ENCODE measurements at regions not wholly inside any gene's neighbourhood (a gene's known extent, or its start where the extent isn't known, plus 50 kb on each side); places are given as distances from the start of the nearest gene placed in this dataset.

DNA sequence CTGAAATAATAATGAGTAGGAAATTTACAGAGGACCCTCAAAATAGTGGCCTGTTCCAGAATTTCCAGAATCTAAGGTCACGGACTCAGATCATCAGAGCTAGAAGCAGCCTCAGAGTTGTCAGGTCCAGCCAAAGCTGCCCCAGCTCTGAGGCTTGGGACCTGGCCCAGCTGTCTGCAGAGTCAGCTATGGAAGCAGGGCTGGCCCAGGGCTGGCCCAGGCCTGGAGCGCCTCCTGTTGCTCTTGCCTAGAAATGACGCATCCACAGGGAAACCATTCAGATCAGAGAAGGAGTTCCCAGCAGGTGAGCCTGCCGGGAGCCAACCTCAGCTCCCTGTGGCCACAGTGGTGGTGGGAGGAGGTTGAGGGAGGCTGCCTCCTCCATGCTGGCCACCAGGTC is 106.7 kb upstream of the ARL4C start:
- H3K36me3 Mint-ChIP-seq (ENCODE audit: insufficient read depth): no peaks in the 10 kb centered on the region
- H3K27me3 Mint-ChIP-seq: peaks cover 4% of the 10 kb centered on the region
- no peak overlapping the region for H3K27ac Mint-ChIP-seq
- H3K4me3 Mint-ChIP-seq (ENCODE audit: low read depth): no peak overlapping the region
- no peaks in the 10 kb centered on the region for H3K9me3 Mint-ChIP-seq (ENCODE audit: low read depth)
- H3K4me1 Mint-ChIP-seq (ENCODE audit: low read depth): no peaks in the 10 kb centered on the region
- no peak for TF ChIP-seq CTCF (IDR thresholded peaks at IDR 0.05; ENCODE audit: unreplicated experiment)
- no peak for DNase-seq (ENCODE audit: low spot score, unreplicated experiment)

DNA sequence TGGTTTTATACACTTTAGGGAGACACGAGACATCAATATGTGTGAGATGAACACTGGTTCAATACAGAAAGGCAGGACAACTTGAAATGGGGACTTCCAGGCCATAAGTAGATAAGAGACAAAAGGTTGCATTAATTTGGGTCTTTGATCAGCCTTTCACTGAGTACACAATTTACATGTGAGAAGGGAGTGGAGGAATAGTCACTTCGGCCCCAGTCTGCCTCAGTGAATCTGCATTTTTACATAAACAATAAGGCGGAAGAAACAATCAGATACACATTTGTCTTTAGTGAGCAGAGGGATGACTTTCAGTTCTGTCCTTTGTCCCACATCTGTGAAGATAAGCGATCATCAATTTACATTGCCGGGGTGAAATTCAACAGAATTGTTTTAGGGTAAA is 104.3 kb upstream of the ARL4C start:
- Mint-ChIP-seq H3K4me1 (ENCODE audit: low read depth) (no peaks in the 10 kb centered on the region), H3K27ac (no peak overlapping the region), H3K9me3 (ENCODE audit: low read depth) (no peaks in the 10 kb centered on the region), H3K36me3 (ENCODE audit: insufficient read depth) (no peaks in the 10 kb centered on the region), H3K27me3 (peaks cover 4% of the 10 kb centered on the region), H3K4me3 (ENCODE audit: low read depth) (no peak overlapping the region)
- TF ChIP-seq CTCF (IDR thresholded peaks at IDR 0.05; ENCODE audit: unreplicated experiment): no peak
- no peak for DNase-seq (ENCODE audit: low spot score, unreplicated experiment)

- no peak overlapping the region for H3K27ac Mint-ChIP-seq
- H3K9me3 Mint-ChIP-seq (ENCODE audit: low read depth): no peaks in the 10 kb centered on the region
- no peaks in the 10 kb centered on the region for H3K27me3 Mint-ChIP-seq
- H3K36me3 Mint-ChIP-seq (ENCODE audit: insufficient read depth): no peaks in the 10 kb centered on the region
- no peak for DNase-seq (ENCODE audit: low spot score, unreplicated experiment)
- no peaks in the 10 kb centered on the region for H3K4me1 Mint-ChIP-seq (ENCODE audit: low read depth)
- no peak for TF ChIP-seq CTCF (IDR thresholded peaks at IDR 0.05; ENCODE audit: unreplicated experiment)
- H3K4me3 Mint-ChIP-seq (ENCODE audit: low read depth): no peak overlapping the region
These were observed 100.6 kb upstream of the ARL4C start for GRCh38 chr2:234597576-234597861.

DNA sequence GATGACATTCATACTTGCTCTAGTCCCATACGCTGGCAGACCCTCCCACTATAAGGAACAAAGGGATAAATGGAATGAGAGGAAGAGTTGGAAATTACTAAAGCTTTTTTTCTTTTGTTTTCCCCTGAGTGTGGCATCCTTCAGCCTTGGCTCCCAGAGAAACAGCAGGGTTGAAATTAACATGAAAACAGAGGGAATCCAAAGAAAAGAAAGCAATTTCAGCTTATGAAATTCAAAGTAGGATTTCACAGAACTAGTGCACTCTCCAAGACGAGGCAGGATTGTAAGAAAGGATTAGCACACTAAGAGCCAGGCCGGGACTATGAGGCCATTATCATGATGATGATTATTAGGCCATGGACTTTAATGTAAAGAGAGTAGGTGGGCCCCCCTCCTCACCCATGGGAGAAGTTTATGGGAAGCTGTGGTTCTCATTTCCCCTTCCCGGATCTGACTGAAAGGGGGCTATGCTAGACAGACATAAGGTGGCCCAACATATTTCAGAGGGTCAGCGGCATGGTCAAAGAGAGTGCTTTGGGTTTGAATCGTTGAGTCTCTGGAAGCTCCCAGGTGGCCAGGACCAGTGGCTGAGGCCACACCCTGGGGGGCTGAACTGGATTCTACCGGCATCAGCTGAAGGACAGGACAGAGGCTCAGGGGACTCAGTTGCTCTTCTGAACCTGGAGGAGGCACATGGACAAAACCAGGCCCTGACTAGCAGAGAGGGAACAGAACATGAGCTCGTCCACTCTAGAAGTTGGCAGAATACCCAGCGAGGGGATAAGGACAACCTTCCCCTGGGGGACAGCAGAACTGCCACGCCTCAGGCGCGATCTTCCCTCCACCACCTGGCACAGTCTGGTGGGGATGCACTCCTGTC is 100.1 kb upstream of the ARL4C start:
- no peak for DNase-seq (ENCODE audit: low spot score, unreplicated experiment)
- Mint-ChIP-seq H3K4me3 (ENCODE audit: low read depth) (no peak overlapping the region), H3K27me3 (no peaks in the 10 kb centered on the region), H3K36me3 (ENCODE audit: insufficient read depth) (no peaks in the 10 kb centered on the region), H3K4me1 (ENCODE audit: low read depth) (no peaks in the 10 kb centered on the region), H3K27ac (no peak overlapping the region), H3K9me3 (ENCODE audit: low read depth) (no peaks in the 10 kb centered on the region)
- TF ChIP-seq CTCF (IDR thresholded peaks at IDR 0.05; ENCODE audit: unreplicated experiment): no peak

GRCh38 chr2:234595829-234596228 is 98.9 kb upstream of the ARL4C start:
- DNase-seq (ENCODE audit: low spot score, unreplicated experiment): no peak
- Mint-ChIP-seq H3K9me3 (ENCODE audit: low read depth) (no peaks in the 10 kb centered on the region), H3K4me3 (ENCODE audit: low read depth) (no peak overlapping the region), H3K27me3 (no peaks in the 10 kb centered on the region), H3K36me3 (ENCODE audit: insufficient read depth) (no peaks in the 10 kb centered on the region), H3K27ac (no peak overlapping the region), H3K4me1 (ENCODE audit: low read depth) (no peaks in the 10 kb centered on the region)
- TF ChIP-seq CTCF (IDR thresholded peaks at IDR 0.05; ENCODE audit: unreplicated experiment): no peak

Data from progenitor cell of endocrine pancreas (in vitro differentiated cells).